Natural killer cell (primary cell): ENCODE measurements at regions not wholly inside any gene's neighbourhood (a gene's known extent, or its start where the extent isn't known, plus 50 kb on each side); places are given as distances from the start of the nearest gene placed in this dataset.

Source experiments
- ATAC-seq, 3 donors: fragments of 150-1000 bp in 2 of 3; fragments of 200-7000 bp in 1 of 3; cut with Tn5 transposase; 1 replicate in 1 of 3; 2 replicates in 2 of 3; pipeline ENCODE4 v1.10.0; 2021; ENCODE audit warnings: mild to moderate bottlenecking in 2 of 3, moderate library complexity in 2 of 3
- DNase-seq, 2 donors: peaks; one replicate each; pipeline versions ENCODE4 v3.0.0 to v3.0.0-alpha.2; 2013 to 2021; ENCODE audit warnings: mixed read lengths in 1 of 2
- H3K27ac ChIP-seq: one replicate; pipeline ENCODE4 v1.5.1; 2013; ENCODE audit warnings: mild to moderate bottlenecking, low read length
- H3K27me3 ChIP-seq: one replicate; pipeline ENCODE4 v1.6.1; 2013; ENCODE audit warnings: low read length; ENCODE audit not compliant: control insufficient read depth, insufficient read depth
- H3K36me3 ChIP-seq: one replicate; pipeline ENCODE4 v1.6.1; 2013; ENCODE audit warnings: low read length; ENCODE audit not compliant: control insufficient read depth, insufficient read depth
- H3K4me1 ChIP-seq: one replicate; pipeline ENCODE4 v1.6.1; 2013; ENCODE audit warnings: low read length; ENCODE audit not compliant: control insufficient read depth, insufficient read depth
- H3K4me3 ChIP-seq: one replicate; pipeline ENCODE4 v1.5.1; 2013; ENCODE audit warnings: low read length
- H3K9me3 ChIP-seq: one replicate; pipeline ENCODE4 v1.6.1; 2013; ENCODE audit warnings: low read length; ENCODE audit not compliant: control insufficient read depth, insufficient read depth
- H3K27ac Mint-ChIP-seq, 2 donors: one replicate each; pipeline ENCODE4 v1.8.0; 2022; ENCODE audit warnings: mild to moderate bottlenecking in 2 of 2, mixed read lengths in 2 of 2, moderate library complexity in 1 of 2
- H3K27me3 Mint-ChIP-seq, 2 donors: one replicate each; pipeline ENCODE4 v1.8.0; 2022; ENCODE audit warnings: low read depth in 2 of 2, mixed read lengths in 2 of 2
- H3K36me3 Mint-ChIP-seq: one replicate; pipeline ENCODE4 v1.8.0; 2022; ENCODE audit warnings: mixed read lengths
- H3K4me1 Mint-ChIP-seq, 2 donors: one replicate each; pipeline ENCODE4 v1.8.0; 2022; ENCODE audit warnings: mixed read lengths in 2 of 2
- H3K4me3 Mint-ChIP-seq: one replicate; pipeline ENCODE4 v1.8.0; 2022; ENCODE audit warnings: mild to moderate bottlenecking, moderate library complexity, mixed read lengths
- H3K9me3 Mint-ChIP-seq, 2 donors: one replicate each; pipeline ENCODE4 v1.8.0; 2022; ENCODE audit warnings: mixed read lengths in 2 of 2
- CTCF ChIP-seq: fragments of 200-600 bp; IDR thresholded peaks from one replicate; pipeline ENCODE4 v1.8.0; 2022; ENCODE audit warnings: antibody characterized with exemption
- WGBS: methylation state at CpG from one replicate; pipeline ENCODE4 v1.1.7; 2013; ENCODE audit warnings: missing lambda C conversion rate; ENCODE audit not compliant: insufficient coverage; 5-methylcytosine and 5-hydroxymethylcytosine counted together
- intact Hi-C: fragments of 100-400 bp; cut with micrococcal nuclease; formaldehyde crosslinking; loops from one replicate; pipeline ENCODE4 v1.14.2; 2022

- no peak for DNase-seq
- WGBS = 93% methylated on average over 2 of the region's 2 CpGs
- no peak for TF ChIP-seq CTCF
- Mint-ChIP-seq H3K4me3 (no peak overlapping the region), H3K9me3 (peaks cover 0 to 4% of the 10 kb centered on the region in 2 donors), H3K27me3 (no peaks in the 10 kb centered on the region), H3K27ac (no peak overlapping the region), H3K4me1 (no peaks in the 10 kb centered on the region), H3K36me3 (no peaks in the 10 kb centered on the region)
- intact Hi-C loops = no loop called here
- H3K9me3 ChIP-seq = no peaks in the 10 kb centered on the region
- H3K4me3 ChIP-seq = no peak overlapping the region
- no peaks in the 10 kb centered on the region for H3K36me3 ChIP-seq
- H3K27me3 ChIP-seq = no peaks in the 10 kb centered on the region
- ATAC-seq = no peak
- H3K27ac ChIP-seq = no peak overlapping the region
- H3K4me1 ChIP-seq = no peaks in the 10 kb centered on the region
Observed at GRCh38 chr17:12247761-12248160, 227.1 kb downstream of the MAP2K4 start.

- H3K4me3 Mint-ChIP-seq = no peak overlapping the region
- H3K36me3 Mint-ChIP-seq = no peaks in the 10 kb centered on the region
- TF ChIP-seq CTCF = no peak
- no peaks in the 10 kb centered on the region for H3K27me3 ChIP-seq
- DNase-seq (no peak), ATAC-seq (no peak)
- no peaks in the 10 kb centered on the region for H3K36me3 ChIP-seq
- no peaks in the 10 kb centered on the region for H3K4me1 Mint-ChIP-seq
- peaks cover 0 to 4% of the 10 kb centered on the region in 2 donors for H3K9me3 Mint-ChIP-seq
- no peaks in the 10 kb centered on the region for H3K4me1 ChIP-seq
- H3K27ac Mint-ChIP-seq = no peak overlapping the region
- no peak overlapping the region for H3K4me3 ChIP-seq
- H3K9me3 ChIP-seq = no peaks in the 10 kb centered on the region
- H3K27ac ChIP-seq = no peak overlapping the region
- 90% methylated on average over 4 of the region's 4 CpGs for WGBS
- H3K27me3 Mint-ChIP-seq = no peaks in the 10 kb centered on the region
- intact Hi-C loops = no loop called here
Observed at GRCh38 chr17:12250973-12251372, 230.3 kb downstream of the MAP2K4 start.

- peaks cover 0 to 4% of the 10 kb centered on the region in 2 donors for H3K9me3 Mint-ChIP-seq
- DNase-seq (no peak), ATAC-seq (no peak)
- Histone ChIP-seq H3K4me3 (no peak overlapping the region), H3K9me3 (no peaks in the 10 kb centered on the region), H3K4me1 (no peaks in the 10 kb centered on the region), H3K36me3 (no peaks in the 10 kb centered on the region), H3K27ac (no peak overlapping the region), H3K27me3 (no peaks in the 10 kb centered on the region)
- no peak overlapping the region for H3K4me3 Mint-ChIP-seq
- no peak overlapping the region for H3K27ac Mint-ChIP-seq
- H3K27me3 Mint-ChIP-seq = no peaks in the 10 kb centered on the region
- intact Hi-C loops = no loop called here
- no peaks in the 10 kb centered on the region for H3K36me3 Mint-ChIP-seq
- H3K4me1 Mint-ChIP-seq = no peaks in the 10 kb centered on the region
- no peak for TF ChIP-seq CTCF
- 57% methylated on average over 6 of the region's 6 CpGs for WGBS
Observed at GRCh38 chr17:12252462-12252861, 231.8 kb downstream of the MAP2K4 start.

- H3K4me3 ChIP-seq = no peak overlapping the region
- H3K4me1 Mint-ChIP-seq = no peaks in the 10 kb centered on the region
- H3K36me3 Mint-ChIP-seq = no peaks in the 10 kb centered on the region
- no peaks in the 10 kb centered on the region for H3K27me3 ChIP-seq
- WGBS = 88% methylated on average over 9 of the region's 9 CpGs
- no peak for DNase-seq
- H3K27ac Mint-ChIP-seq = no peak overlapping the region
- no peak for ATAC-seq
- H3K27me3 Mint-ChIP-seq = no peaks in the 10 kb centered on the region
- H3K36me3 ChIP-seq = no peaks in the 10 kb centered on the region
- H3K9me3 ChIP-seq = no peaks in the 10 kb centered on the region
- H3K9me3 Mint-ChIP-seq = no peaks in the 10 kb centered on the region
- H3K27ac ChIP-seq = no peak overlapping the region
- H3K4me3 Mint-ChIP-seq = no peak overlapping the region
- intact Hi-C loops = no loop called here
- H3K4me1 ChIP-seq = no peaks in the 10 kb centered on the region
- TF ChIP-seq CTCF = no peak
Observed at GRCh38 chr17:12254460-12254859, 233.8 kb downstream of the MAP2K4 start.
